H1 (cell line): ENCODE measurements at regions not wholly inside any gene's neighbourhood (a gene's known extent, or its start where the extent isn't known, plus 50 kb on each side); places are given as distances from the start of the nearest gene placed in this dataset.

Source experiments
- CTCF ChIA-PET: fragments of 300-600 bp; sonication (Branson Sonifier 250); formaldehyde crosslinking; loops from one replicate; lab custom pipeline; 2021; ENCODE audit not compliant: partially characterized antibody; lab: Charles Lee
- POLR2A ChIA-PET: fragments of 300-600 bp; sonication (Branson Sonifier 250); formaldehyde crosslinking; loops from one replicate; lab custom pipeline; 2021; ENCODE audit warnings: inconsistent platforms; ENCODE audit not compliant: partially characterized antibody; lab: Charles Lee
- DNase-seq, 2 experiments: peaks; one replicate each; pipeline versions ENCODE4 v3.0.0 to v3.0.0-alpha.2; 2010 to 2022; ENCODE audit warnings: low spot score in 2 of 2, low read depth in 1 of 2, mixed read lengths in 1 of 2
- FAIRE-seq: peaks from 2 replicates; lab custom pipeline; 2011; peaks lifted over from hg19 to GRCh38; lab: Jason Lieb, UNC
- H2AFZ ChIP-seq: 2 replicates; pipeline ENCODE4 v1.8.1; 2012; ENCODE audit warnings: low read length, inconsistent platforms
- H2AK5ac ChIP-seq: 2 replicates; pipeline ENCODE4 v1.6.1; 2013; ENCODE audit warnings: low read depth, low read length
- H2BK120ac ChIP-seq: replicated peaks from 2 replicates; pipeline ENCODE3; 2013; ENCODE audit warnings: low read depth, low read length, inconsistent platforms
- H2BK12ac ChIP-seq: 2 replicates; pipeline ENCODE4 v1.6.1; 2013; ENCODE audit warnings: low read depth, low read length
- H2BK15ac ChIP-seq: 2 replicates; pipeline ENCODE4 v1.6.1; 2013; ENCODE audit warnings: low read length
- H2BK20ac ChIP-seq: 2 replicates; pipeline ENCODE4 v1.6.1; 2013; ENCODE audit warnings: low read length
- H2BK5ac ChIP-seq: 2 replicates; pipeline ENCODE4 v1.6.1; 2013; ENCODE audit warnings: low read depth, low read length
- H3K14ac ChIP-seq: 2 replicates; pipeline ENCODE4 v1.6.1; 2013; ENCODE audit warnings: inconsistent platforms; ENCODE audit not compliant: insufficient read length
- H3K18ac ChIP-seq: 2 replicates; pipeline ENCODE4 v1.6.1; 2013; ENCODE audit warnings: low read length; ENCODE audit errors: extremely low read depth
- H3K23ac ChIP-seq: 2 replicates; pipeline ENCODE4 v1.6.1; 2013; ENCODE audit warnings: inconsistent platforms; ENCODE audit not compliant: insufficient read length
- H3K23me2 ChIP-seq: 2 replicates; pipeline ENCODE4 v1.6.1; 2013; ENCODE audit warnings: low read depth, low read length
- H3K27ac ChIP-seq: 2 replicates; pipeline ENCODE4 v1.6.1; 2011; ENCODE audit warnings: low read depth, low read length, inconsistent platforms
- H3K27me3 ChIP-seq, 4 experiments: replicated peaks in 1 of 4; 1 replicate in 1 of 4; 2 replicates in 3 of 4; pipeline versions ENCODE4 v1.6.1 to v1.8.1; 2011 to 2013; ENCODE audit warnings: low read length in 3 of 4, mild to moderate bottlenecking in 3 of 4, inconsistent platforms in 2 of 4, mixed read lengths in 2 of 4, moderate library complexity in 1 of 4; ENCODE audit not compliant: control insufficient read depth in 3 of 4, insufficient read depth in 3 of 4; ENCODE audit errors: extremely low read depth in 1 of 4
- H3K36me3 ChIP-seq, 4 experiments: 2 replicates each; pipeline versions ENCODE4 v1.6.1 to v1.8.1; 2011 to 2013; ENCODE audit warnings: mild to moderate bottlenecking in 4 of 4, low read length in 3 of 4, moderate library complexity in 2 of 4, control low read depth in 1 of 4, inconsistent platforms in 1 of 4; ENCODE audit not compliant: insufficient read depth in 4 of 4, control insufficient read depth in 2 of 4
- H3K4ac ChIP-seq: replicated peaks from 2 replicates; pipeline ENCODE3; 2013; ENCODE audit warnings: low read length, low read depth, mixed read lengths, inconsistent platforms; ENCODE audit not compliant: insufficient read length
- H3K4me1 ChIP-seq, 4 experiments: replicated peaks in 1 of 4; 1 replicate in 1 of 4; 2 replicates in 3 of 4; pipeline versions ENCODE4 v1.6.1 to v1.8.1; 2011 to 2013; ENCODE audit warnings: low read length in 3 of 4, inconsistent platforms in 2 of 4, mixed read lengths in 1 of 4; ENCODE audit not compliant: insufficient read depth in 4 of 4, control insufficient read depth in 3 of 4
- H3K4me2 ChIP-seq, 2 experiments: 2 replicates each; pipeline versions ENCODE4 v1.6.1 to v1.8.1; 2011 to 2013; ENCODE audit warnings: low read depth in 2 of 2, low read length in 2 of 2, control low read depth in 1 of 2, inconsistent platforms in 1 of 2, mild to moderate bottlenecking in 1 of 2; ENCODE audit not compliant: insufficient read depth in 1 of 2
- H3K4me3 ChIP-seq, 4 experiments: fragments of 200-600, 300-600 bp in 1 of 4; sonication (generic), shearing (Covaris generic), sonication (Bioruptor Twin) in 1 of 4; 2 replicates each; pipeline versions ENCODE4 v1.5.1 to v1.8.1; 2011 to 2016; ENCODE audit warnings: low read length in 4 of 4, low read depth in 3 of 4, control low read depth in 2 of 4, inconsistent platforms in 2 of 4, mild to moderate bottlenecking in 2 of 4, mixed read lengths in 1 of 4, moderate library complexity in 1 of 4; ENCODE audit not compliant: insufficient read depth in 2 of 4; ENCODE audit errors: extremely low read depth in 1 of 4
- H3K56ac ChIP-seq: replicated peaks from 2 replicates; pipeline ENCODE3; 2013; ENCODE audit warnings: low read depth, mild to moderate bottlenecking, mixed read lengths, low read length, inconsistent platforms; ENCODE audit not compliant: insufficient read length
- H3K79me1 ChIP-seq: 2 replicates; pipeline ENCODE4 v1.6.1; 2013; ENCODE audit warnings: low read depth, low read length, control low read depth
- H3K79me2 ChIP-seq, 2 experiments: 2 replicates each; pipeline versions ENCODE4 v1.6.1 to v1.8.1; 2012 to 2013; ENCODE audit warnings: low read length in 2 of 2, mild to moderate bottlenecking in 2 of 2, inconsistent platforms in 1 of 2; ENCODE audit not compliant: insufficient read depth in 2 of 2, control insufficient read depth in 1 of 2
- H3K9ac ChIP-seq, 4 experiments: replicated peaks in 1 of 4; 1 replicate in 1 of 4; 2 replicates in 3 of 4; pipeline versions ENCODE4 v1.6.1 to v1.8.1; 2011 to 2013; ENCODE audit warnings: low read depth in 3 of 4, low read length in 3 of 4, control low read depth in 2 of 4, mild to moderate bottlenecking in 2 of 4, moderate library complexity in 2 of 4, inconsistent platforms in 1 of 4; ENCODE audit errors: extremely low read depth in 1 of 4
- H3K9me3 ChIP-seq, 2 experiments: 2 replicates each; pipeline versions ENCODE4 v1.6.1 to v1.8.1; 2012 to 2013; ENCODE audit warnings: mild to moderate bottlenecking in 2 of 2, moderate library complexity in 2 of 2, control low read depth in 1 of 2, inconsistent platforms in 1 of 2, low read depth in 1 of 2, low read length in 1 of 2, mixed read lengths in 1 of 2; ENCODE audit not compliant: insufficient read depth in 2 of 2
- H4K20me1 ChIP-seq, 2 experiments: replicated peaks in 1 of 2; 2 replicates each; pipeline versions ENCODE3 to v1.8.1; 2011 to 2013; ENCODE audit warnings: inconsistent platforms in 2 of 2, low read length in 2 of 2, mild to moderate bottlenecking in 1 of 2; ENCODE audit not compliant: insufficient read depth in 2 of 2, control insufficient read depth in 1 of 2
- H4K5ac ChIP-seq: 2 replicates; pipeline ENCODE4 v1.6.1; 2013; ENCODE audit warnings: low read length, low read depth, mixed read lengths, inconsistent platforms; ENCODE audit not compliant: insufficient read length
- H4K8ac ChIP-seq: 2 replicates; pipeline ENCODE4 v1.8.0; 2013; ENCODE audit warnings: mild to moderate bottlenecking, moderate library complexity, low read length, inconsistent platforms; ENCODE audit not compliant: insufficient read depth; ENCODE audit errors: extremely low read depth
- H4K91ac ChIP-seq: replicated peaks from 2 replicates; pipeline ENCODE3; 2013; ENCODE audit warnings: low read length, mixed read lengths, inconsistent platforms; ENCODE audit not compliant: insufficient read length
- CBX5 ChIP-seq: fragments of 300-800, 300-1000 bp; sonication (generic); IDR thresholded peaks from 2 replicates; pipeline ENCODE4 v1.7.1; 2016; ENCODE audit warnings: antibody characterized with exemption, low read length, low read depth
- E2F6 ChIP-seq: IDR thresholded peaks from 2 replicates; pipeline ENCODE4 v1.6.1; 2012; ENCODE audit warnings: inconsistent platforms
- EP300 ChIP-seq, 2 experiments: IDR thresholded peaks; 1 replicate in 1 of 2; 2 replicates in 1 of 2; pipeline ENCODE4 v1.6.1; 2011 to 2012; ENCODE audit warnings: low read depth in 2 of 2, low read length in 2 of 2, mild to moderate bottlenecking in 2 of 2, borderline replicate concordance in 1 of 2, inconsistent platforms in 1 of 2, moderate library complexity in 1 of 2
- GTF2F1 ChIP-seq: IDR thresholded peaks from 2 replicates; pipeline ENCODE4 v1.6.1; 2012; ENCODE audit warnings: low read depth, low read length, improper control_type of control experiment, borderline replicate concordance
- HDAC6 ChIP-seq: IDR thresholded peaks from one replicate; pipeline ENCODE4 v1.7.1; 2012; ENCODE audit warnings: low read depth, mild to moderate bottlenecking, inconsistent platforms, low read length, moderate library complexity
- SIRT6 ChIP-seq: IDR thresholded peaks from one replicate; pipeline ENCODE4 v1.7.1; 2012; ENCODE audit warnings: low read length, inconsistent platforms
- SP2 ChIP-seq: IDR thresholded peaks from 2 replicates; pipeline ENCODE4 v1.6.1; 2012; ENCODE audit warnings: mild to moderate bottlenecking, low read length, inconsistent platforms
- TCF12 ChIP-seq: IDR thresholded peaks from 2 replicates; pipeline ENCODE4 v1.6.1; 2011; ENCODE audit warnings: low read depth, mild to moderate bottlenecking, low read length
- TEAD4 ChIP-seq: IDR thresholded peaks from 2 replicates; pipeline ENCODE4 v1.6.1; 2012; ENCODE audit warnings: low read depth, low read length, inconsistent platforms, mixed read lengths
- WGBS, 2 experiments: shearing (Covaris generic) in 1 of 2; methylation state at CpG; one replicate each; pipeline versions ENCODE4 v1.1.6 to v1.1.7; 2013 to 2015; ENCODE audit warnings: low lambda C conversion rate in 2 of 2, mixed read lengths in 2 of 2, inconsistent platforms in 1 of 2, low coverage in 1 of 2, missing lambda C conversion rate in 1 of 2; ENCODE audit not compliant: insufficient replicate concordance in 2 of 2, insufficient coverage in 1 of 2, insufficient read length in 1 of 2; ENCODE audit errors: extremely low coverage in 1 of 2, missing lambda C conversion rate in 1 of 2; 5-methylcytosine and 5-hydroxymethylcytosine counted together
- TF ChIP-seq, protein P1 (sequence below): IDR thresholded peaks from 2 replicates; pipeline ENCODE4 v1.6.1; 2012; ENCODE audit warnings: low read length, inconsistent platforms

DNA sequence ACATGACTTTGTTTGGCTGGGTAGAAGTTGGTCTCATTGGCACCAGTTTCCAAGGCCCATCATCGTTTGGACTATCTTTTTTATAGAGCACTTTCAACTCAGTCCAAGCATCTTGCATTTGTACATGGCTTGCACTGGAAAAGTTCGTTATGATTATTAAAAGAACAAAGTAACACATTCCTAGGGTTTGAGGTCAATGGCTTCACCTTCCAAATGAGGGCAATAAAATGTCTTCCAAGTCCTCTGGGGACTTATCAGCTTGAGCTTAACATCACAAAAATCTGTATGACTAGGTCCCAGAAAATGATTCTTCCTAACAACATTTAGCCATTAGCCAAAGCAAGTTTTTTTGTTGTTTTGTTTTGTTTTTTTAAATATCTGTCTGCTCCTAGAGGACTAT is 610.8 kb downstream of the LMO4 start:
- H4K5ac ChIP-seq, result no peak overlapping the region
- ChIA-PET POLR2A (no interaction called here), CTCF (interaction anchor here (0.6 to 1.1 kb wide), 3 partner anchors 14 to 112 kb away, joined by 3 read pairs; no protein-coding TSS in a partner anchor)
- DNase-seq (no peak), FAIRE-seq (no peak)
- H3K79me1 ChIP-seq, result no peaks in the 10 kb centered on the region
- no peak overlapping the region for H3K27ac ChIP-seq
- no peak overlapping the region for H2BK20ac ChIP-seq
- H3K18ac ChIP-seq, result no peak overlapping the region
- no peak overlapping the region for H3K14ac ChIP-seq
- H4K91ac ChIP-seq, result no peak overlapping the region
- H2BK120ac ChIP-seq, result no peak overlapping the region
- H3K79me2 ChIP-seq, result no peaks in the 10 kb centered on the region
- WGBS, 2 experiments, result 90% methylated on average over 2 of the region's 2 CpGs; no CpG with 5 or more reads in 1 of the 2 experiments
- H3K4me1 ChIP-seq, result peaks cover 0 to 5% (median 4%) of the 10 kb centered on the region in 4 experiments; a peak in 4 of 7 replicates
- H3K9ac ChIP-seq, result no peak overlapping the region
- H4K20me1 ChIP-seq, result no peaks in the 10 kb centered on the region
- H3K23me2 ChIP-seq, result no peaks in the 10 kb centered on the region
- no peak overlapping the region for H3K56ac ChIP-seq
- no peak overlapping the region for H3K4ac ChIP-seq
- H2AFZ ChIP-seq, result no peak overlapping the region
- H2BK12ac ChIP-seq, result no peak overlapping the region
- no peak overlapping the region for H2BK15ac ChIP-seq
- H2AK5ac ChIP-seq, result no peak overlapping the region
- no peaks in the 10 kb centered on the region for H3K36me3 ChIP-seq
- no peak overlapping the region for H3K4me2 ChIP-seq
- no peaks in the 10 kb centered on the region for H3K27me3 ChIP-seq
- H2BK5ac ChIP-seq, result no peak overlapping the region
- no peaks in the 10 kb centered on the region for H3K9me3 ChIP-seq
- H3K4me3 ChIP-seq, result no peak overlapping the region
- H4K8ac ChIP-seq, result no peak overlapping the region
- no peak overlapping the region for H3K23ac ChIP-seq
- TF ChIP-seq CBX5, result no peak
- no peak for TF ChIP-seq TCF12
- TF ChIP-seq SIRT6, result no peak
- no peak for TF ChIP-seq E2F6
- TF ChIP-seq SP2, result no peak
- TF ChIP-seq, protein P1, sequence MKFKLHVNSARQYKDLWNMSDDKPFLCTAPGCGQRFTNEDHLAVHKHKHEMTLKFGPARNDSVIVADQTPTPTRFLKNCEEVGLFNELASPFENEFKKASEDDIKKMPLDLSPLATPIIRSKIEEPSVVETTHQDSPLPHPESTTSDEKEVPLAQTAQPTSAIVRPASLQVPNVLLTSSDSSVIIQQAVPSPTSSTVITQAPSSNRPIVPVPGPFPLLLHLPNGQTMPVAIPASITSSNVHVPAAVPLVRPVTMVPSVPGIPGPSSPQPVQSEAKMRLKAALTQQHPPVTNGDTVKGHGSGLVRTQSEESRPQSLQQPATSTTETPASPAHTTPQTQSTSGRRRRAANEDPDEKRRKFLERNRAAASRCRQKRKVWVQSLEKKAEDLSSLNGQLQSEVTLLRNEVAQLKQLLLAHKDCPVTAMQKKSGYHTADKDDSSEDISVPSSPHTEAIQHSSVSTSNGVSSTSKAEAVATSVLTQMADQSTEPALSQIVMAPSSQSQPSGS, result no peak
- no peak for TF ChIP-seq TEAD4
- TF ChIP-seq GTF2F1, result no peak
- no peak for TF ChIP-seq EP300 (IDR thresholded peaks at IDR 0.05; ENCODE audit: borderline replicate concordance in 1 of 2, low read depth in 2 of 2, low read length in 2 of 2)
- no peak for TF ChIP-seq HDAC6
